Tibial nerve (tissue), 4 donors: ENCODE measurements at regions not wholly inside any gene's neighbourhood (a gene's known extent, or its start where the extent isn't known, plus 50 kb on each side); places are given as distances from the start of the nearest gene placed in this dataset.

Experiments used
- CTCF ChIP-seq, 5 experiments: fragments of 200-600 bp in 3 of 5; fragments of 450-650 bp in 2 of 5; sonication (generic) in 3 of 5; IDR thresholded peaks; one replicate each; pipeline ENCODE4 v1.5.1; 2016 to 2019; ENCODE audit warnings: antibody characterized with exemption in 5 of 5, mild to moderate bottlenecking in 3 of 5, moderate library complexity in 2 of 5
- EP300 ChIP-seq, 2 donors: sonication (generic); formaldehyde crosslinking; IDR thresholded peaks; one replicate each; pipeline ENCODE4 v1.6.1; 2017; ENCODE audit warnings: antibody characterized with exemption in 2 of 2, mild to moderate bottlenecking in 1 of 2
- POLR2A ChIP-seq, 2 donors: fragments of 450-650 bp; IDR thresholded peaks; one replicate each; pipeline ENCODE4 v1.6.1; 2017; ENCODE audit warnings: antibody characterized with exemption in 2 of 2, mild to moderate bottlenecking in 2 of 2, moderate library complexity in 2 of 2

- TF ChIP-seq CTCF (IDR thresholded peaks at IDR 0.05) (no peak), POLR2A (IDR thresholded peaks at IDR 0.05) (no peak), EP300 (IDR thresholded peaks at IDR 0.05) (no peak)
Measured at GRCh38 chr5:111584651-111585050, 72.3 kb upstream of the STARD4 start.
